Fibroblast of skin of left quadriceps (primary cell): ENCODE measurements at regions not wholly inside any gene's neighbourhood (a gene's known extent, or its start where the extent isn't known, plus 50 kb on each side); places are given as distances from the start of the nearest gene placed in this dataset.

ENCODE experiments used
- DNase-seq, 2 experiments: peaks; one replicate each; pipeline ENCODE4 v3.0.0-alpha.2; 2013; ENCODE audit warnings: low read depth in 2 of 2

DNA sequence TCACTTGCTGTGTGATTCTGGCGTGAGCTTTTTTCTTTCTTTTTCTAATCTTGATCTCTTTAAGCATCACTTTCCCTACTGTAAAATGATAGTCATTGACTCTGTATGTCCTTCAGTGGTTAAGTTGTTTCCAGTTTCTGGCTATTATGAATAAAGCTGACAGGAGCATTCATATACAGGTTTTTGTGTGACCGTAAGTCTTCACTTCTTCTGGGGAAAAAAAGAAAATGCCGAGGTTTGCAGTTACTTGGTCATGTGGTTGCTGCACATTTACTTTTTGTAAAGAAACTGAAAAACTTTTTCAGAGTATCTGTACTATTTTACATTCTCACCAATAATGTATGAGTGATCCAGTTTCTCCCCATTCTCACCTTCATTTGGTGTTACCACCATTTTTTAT is 247.4 kb upstream of the RBMS3 start:
- no peak for DNase-seq

DNA sequence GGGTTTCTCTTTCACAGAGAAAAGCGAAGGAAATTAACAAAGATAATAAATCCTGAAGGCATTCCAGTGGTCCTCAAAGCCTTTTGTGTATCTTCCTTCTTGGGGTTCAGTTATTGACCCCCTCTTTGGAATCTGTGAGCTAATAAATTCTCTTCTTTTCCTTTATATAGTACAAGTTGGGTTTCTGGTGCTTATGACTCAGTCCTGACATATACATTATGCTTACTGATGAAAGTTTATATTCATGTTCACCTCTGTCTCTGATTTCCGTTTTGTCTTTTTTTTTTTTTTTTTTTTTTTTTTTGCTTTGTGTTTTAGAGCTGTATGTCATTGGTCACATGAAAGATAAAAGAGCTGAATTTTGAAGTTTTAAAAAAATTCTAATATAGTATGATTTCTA is 230.7 kb upstream of the RBMS3 start:
- DNase-seq: no peak

DNA sequence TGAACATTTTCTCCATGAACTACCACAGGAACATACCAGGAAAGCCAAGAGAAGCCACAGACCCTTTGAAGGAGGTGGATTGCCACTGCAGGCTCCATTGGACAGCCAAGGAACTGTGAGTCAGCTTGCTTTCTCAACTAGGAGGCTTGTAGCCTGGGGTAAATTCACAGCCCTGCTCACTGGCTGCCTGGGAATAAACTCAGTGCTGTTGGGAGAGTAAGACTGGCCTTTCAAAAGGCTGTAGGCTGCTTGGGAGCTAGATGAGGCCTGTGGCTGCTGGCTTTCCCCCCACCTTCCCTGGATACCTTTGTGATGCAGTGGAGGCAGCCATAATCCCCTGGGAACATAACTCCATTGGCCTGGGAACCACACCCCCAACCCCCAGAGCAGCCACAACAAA is 223.5 kb upstream of the RBMS3 start:
- peak; percentile 29 to 31 for DNase-seq

DNA sequence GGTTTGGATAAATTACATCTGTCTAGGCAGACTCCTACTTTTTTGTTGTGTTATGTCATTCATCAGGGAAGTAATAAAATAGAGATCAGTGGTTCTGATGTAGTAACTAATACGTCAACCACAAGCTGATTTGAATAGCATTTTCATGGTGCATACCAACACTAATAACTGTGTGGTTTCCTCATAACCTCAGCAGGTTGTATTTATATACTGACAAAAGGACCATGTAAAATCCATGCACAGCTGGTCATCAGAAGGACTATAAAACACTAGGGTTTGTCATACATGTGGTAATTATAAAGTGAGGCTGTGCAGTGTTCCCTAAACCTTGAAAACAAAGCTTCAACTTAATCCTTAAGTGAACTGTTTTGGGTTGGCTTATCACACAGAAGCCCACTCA is 216.8 kb upstream of the RBMS3 start:
- DNase-seq: peak; percentile 88 to 90

DNA sequence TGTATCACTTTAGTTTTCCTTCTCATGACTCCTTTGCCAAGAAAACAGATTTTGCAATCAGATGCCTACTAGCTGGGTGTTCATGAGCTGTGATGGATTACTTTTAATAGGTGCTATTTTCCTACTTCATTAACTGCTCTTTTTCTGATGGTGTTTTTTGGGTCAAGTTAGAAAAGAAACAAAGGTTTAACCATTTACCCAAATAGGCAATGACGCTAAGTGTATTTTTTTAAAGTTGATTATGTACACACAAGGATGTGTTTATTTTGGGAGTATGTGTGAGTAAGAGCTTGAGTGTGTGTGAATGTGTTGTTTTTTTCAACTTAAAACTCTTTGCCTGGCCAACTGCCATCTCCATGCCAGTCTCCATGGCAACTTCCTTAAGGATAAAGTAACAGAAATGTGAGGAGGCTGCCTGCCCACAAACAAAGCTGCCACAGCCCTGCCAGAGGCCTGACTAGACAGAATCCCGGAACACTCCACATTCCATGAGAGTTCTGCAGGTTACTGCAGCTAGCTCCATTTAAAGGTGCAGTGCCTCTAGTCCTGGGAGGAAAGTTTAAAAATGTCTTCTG is 215.6 kb upstream of the RBMS3 start:
- peak; percentile 81 to 82 for DNase-seq

DNA sequence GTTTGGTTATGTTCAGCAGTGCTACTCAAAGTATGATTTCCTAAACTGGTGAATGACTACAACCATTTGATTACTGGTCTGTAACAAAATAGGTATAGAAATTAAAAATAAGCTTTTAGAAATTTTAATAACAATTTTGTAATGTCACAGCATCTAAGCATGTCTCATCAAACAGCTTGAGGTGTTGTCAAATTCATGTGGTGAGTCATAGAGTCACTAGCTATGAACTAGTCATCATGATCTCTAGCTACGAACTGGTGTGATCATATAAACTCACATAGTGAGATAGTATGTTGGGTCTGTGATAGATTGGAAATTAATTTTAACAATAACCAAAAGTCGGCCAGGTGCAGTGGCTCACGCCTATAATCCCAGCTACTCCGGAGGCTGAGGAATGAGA is 213.9 kb upstream of the RBMS3 start:
- no peak for DNase-seq

DNA sequence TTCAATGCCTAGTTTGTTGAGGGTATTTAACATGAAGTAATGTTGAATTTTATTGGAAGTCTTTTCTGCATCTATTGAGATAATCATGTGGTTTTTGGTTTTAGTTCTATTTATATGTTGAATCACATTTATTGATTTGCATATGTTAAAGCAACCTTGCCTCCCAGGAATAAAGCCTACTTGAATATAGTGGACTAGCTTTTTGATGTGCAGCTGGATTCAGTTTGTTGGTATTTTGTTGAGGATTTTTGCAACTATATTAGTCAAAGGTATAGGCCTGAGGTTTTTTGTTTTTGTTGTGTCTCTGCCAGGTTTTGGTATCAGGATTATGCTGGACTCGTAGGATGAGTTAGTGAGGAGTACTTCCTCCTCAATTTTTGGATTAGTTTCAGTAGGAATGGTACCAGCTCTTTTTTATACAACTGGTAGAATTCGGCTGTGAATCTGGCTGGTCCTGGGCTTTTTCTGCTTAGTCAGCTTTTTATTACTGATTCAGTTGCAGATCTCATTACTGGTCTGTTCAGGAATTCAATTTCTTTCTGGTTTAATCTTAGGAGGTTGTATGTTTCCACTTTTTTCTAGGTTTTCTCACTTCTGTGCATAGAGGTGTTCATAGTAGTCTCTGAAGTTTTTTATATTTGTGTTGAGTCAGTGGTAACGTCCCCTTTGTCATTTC is 209.8 kb upstream of the RBMS3 start:
- DNase-seq: no peak

DNA sequence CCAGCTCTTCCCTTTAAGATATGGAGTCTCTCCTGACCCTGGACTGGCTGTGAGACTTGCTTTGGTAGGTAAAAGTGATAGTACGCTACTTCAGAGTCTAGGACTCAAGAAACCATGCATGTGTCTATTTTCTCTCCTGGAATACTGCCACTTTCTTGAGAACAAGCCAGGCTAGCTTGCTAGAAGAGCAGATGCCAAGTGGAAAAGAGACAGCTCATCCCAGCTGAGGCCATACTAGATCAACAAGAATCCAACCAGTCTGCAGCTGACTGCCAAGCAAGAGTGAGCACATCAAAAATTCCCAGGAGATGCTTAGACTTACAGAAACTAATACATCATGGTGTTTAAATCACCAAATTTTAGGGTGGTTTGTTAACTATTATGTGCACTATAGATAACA is 208.3 kb upstream of the RBMS3 start:
- no peak for DNase-seq

DNA sequence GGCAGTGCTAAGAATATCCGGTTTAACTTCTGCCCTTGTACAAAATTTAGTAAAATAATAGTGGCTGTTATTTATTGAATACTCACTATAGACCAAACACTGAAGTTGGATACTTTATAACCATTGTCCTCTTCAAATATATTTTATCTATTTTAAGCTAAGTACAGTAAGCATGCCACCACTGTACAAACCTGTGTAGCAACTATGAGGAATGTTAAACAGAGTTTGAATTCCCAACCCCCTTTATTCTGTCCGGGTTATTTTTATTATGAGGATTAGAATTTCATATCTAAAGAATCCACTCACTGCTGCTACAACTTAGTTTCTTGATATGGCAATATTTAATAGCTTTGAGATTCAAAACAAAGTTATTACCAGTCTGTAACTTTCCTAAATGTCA is 203.5 kb upstream of the RBMS3 start:
- DNase-seq: no peak

DNA sequence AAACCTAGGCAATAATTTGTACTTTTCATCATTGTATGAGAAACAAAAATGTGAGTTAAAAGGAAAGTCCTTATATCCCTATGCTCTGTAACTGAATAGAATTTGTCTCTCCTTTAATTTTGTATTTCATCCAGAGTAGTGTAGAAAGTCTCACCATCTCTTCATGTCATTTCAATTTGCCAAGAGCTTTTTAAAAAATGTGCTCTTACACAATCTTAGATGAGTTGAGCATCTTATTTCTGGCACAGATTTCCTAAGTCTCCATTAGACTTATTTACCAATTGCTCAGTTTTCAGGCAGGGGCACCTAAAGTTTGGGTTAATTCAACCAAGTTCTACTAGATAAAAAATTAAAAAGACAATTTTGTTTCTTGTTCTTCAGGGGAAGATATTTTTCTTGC is 201.5 kb upstream of the RBMS3 start:
- DNase-seq: no peak

DNA sequence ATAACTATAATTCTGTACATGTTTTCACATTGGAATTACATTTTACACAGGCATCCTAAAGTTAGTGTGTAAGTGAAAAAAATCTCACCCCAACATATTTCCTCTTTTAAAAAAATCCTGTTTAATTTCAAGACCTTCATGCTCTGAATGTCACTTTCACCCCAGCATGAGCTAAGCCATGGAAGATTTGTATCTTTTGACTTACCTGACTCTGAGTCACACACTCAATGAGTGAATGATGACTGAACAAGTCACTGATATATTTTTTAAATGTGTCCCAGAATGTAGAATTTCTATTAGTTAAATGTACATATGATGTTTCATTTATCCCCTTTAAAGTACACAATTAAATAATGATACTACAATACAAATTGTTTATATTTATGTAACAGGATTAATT is 199.9 kb upstream of the RBMS3 start:
- no peak for DNase-seq

DNA sequence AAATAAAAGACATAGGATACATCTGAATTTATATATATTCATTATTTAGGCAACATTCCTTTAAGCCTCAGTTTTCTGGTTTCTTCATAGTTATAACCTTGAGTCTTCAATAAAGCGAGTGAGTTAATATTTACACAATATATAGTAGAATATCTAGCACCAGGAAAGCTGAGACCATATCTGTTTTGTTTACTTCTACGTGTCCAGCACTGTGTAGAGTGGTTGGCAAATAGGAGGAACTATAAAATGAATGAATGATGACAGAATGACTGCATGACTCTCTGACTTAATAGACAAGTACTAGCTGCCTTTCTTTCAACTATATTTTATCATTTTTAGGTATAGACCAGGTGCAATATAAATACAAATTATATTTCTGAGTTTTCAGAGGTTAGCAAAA is 197.8 kb upstream of the RBMS3 start:
- no peak for DNase-seq

DNA sequence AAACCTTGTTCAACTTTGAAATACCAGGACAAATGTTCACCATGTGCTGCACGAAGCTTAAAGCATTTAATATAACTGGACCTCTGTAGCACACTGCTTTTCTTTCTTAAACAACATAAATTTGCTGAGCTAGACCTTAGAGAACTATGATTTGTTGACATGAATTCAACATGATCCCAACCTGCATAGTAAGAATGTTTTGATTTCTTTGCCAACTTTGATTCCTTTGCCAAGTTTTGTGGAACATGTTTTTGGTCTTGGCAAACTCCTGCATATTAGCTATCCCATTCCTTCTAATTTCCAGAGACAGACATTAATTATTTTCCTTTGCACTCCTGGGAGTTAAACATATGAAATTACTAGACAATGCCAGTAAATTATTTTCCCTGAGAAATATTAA is 197.2 kb upstream of the RBMS3 start:
- DNase-seq: peak; percentile 35 to 36

DNA sequence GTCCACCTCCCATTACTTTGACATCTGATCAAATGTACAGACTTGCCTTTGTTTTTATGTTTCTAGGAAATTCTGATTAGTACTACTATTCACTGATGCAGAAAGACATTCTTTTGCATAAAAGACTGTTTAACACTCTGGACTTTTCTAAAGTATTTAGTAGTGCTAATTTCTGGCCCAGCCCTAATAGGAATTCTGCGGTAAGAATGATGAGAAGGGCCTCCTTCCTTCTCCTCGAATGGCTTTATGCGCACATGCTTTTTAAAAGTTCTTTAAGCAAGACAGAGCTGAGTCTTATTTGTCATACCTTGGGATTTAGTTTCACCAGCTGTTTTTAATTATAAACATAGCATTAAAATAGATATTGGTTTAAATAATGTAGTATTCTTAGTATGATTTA is 192.3 kb upstream of the RBMS3 start:
- no peak for DNase-seq

DNA sequence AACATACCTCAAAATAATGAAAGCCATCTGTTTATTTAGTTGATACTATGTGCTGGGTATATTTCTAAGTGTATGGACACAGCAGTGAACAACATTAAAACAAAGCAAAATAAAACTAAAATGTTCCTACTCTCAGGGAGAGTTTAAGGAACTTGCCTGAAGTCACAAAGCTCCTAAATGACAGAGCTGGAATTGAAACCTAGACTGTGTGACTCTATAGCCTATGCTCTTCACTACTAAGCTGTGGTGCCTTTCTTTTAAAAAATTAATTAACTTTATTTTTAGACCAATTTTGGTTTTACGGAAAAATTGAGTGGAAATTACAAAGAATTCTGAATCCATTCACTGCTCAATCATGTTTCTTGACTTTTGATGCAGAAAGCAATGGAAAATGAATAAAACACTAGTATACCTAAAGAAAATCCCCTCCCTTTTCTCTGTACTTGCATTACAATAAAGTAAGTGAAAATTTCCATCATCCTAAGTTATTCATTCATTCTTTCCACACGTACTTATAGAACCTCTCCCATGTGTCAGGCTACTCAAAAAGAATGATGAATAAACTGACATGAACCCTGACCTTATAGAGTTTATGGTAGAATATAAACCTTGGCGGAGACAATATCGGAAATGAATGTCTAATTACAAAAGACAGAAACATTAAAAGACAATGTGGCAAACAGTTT is 189.8 kb upstream of the RBMS3 start:
- no peak for DNase-seq

DNA sequence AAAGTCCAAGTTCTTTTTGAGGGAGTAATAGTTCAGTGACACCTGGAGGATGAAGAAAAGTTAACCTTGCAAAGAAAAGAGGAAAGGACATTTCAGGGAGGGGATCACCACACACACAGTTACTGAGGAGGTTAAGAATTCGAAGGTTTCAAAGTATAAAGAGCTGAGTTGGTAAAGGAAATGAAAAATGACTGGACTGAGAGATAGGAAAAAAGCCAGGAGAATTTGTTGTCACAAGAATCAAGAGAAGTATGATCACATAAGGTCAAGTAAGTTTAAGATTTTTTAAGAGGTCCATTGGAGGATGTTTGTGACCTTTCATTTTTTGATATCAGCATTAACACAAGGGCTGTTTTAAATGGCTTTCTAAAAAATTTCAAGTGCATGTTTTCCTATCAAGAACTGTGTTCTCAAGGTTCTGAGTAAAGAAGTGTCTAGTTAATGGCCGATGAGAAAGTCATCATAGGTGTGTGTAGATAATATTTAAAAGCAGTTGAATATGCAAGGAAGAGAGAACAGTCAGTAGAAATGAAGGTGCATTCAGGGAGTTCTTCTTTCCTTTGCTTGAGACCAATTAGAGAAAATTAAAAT is 189.2 kb upstream of the RBMS3 start:
- DNase-seq: no peak

DNA sequence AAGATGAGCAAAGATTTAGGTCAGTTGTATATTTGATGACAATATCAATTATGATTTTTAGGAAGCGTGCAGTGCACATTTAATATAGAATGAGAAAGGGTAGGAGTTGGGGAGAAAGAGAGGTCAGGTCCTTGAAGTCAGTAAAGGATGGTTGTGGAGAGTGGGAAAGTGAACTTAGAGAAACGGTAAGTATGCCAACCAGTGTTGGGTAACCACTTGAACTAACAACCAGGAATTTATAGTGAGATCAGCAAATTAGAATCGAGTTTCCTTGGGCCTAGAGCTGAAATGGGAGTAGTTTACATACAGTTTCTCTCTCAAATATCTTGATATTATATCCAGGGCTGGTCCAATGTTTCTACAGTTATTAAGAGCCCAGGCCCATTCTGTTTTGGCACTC is 188.5 kb upstream of the RBMS3 start:
- DNase-seq: no peak

DNA sequence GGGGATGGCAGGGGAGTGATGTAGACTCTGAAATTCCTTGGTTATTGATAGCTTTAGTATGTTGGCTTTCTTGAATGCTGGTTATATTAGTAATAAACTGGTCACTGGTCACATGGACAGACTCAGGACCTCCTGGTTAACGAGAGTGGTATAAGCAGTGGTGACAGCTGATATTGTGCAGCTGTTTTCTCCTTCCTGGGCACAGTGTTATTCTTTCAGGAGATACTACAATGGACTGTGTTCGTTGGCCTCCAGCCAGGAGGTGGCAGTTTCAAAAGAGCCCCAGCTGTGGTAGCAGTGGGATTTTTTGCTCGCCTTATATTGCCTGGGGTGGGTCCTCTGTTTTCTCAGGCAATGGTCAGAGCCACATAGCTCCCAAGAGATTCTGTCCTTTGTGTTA is 181.6 kb upstream of the RBMS3 start:
- DNase-seq: no peak

DNA sequence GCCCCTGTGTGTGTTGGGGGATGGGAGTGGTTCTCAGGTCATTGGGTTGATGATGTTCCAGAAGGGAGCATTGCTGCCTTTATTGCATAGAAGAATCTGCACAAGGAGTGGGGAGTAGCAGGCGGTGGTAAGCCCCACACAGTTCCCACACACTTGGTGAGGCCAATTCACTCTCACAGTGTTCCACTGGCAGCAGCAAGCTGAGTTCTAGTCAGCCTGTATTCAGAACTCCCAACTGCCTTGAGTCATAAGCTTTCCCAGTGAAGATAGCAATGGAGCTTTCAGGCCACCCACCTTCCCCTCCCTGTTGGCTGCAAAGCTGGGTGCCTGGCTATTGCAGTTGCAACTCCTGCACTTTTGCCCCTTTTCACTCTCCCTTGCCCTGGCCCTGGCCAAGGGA is 181.1 kb upstream of the RBMS3 start:
- DNase-seq: no peak

DNA sequence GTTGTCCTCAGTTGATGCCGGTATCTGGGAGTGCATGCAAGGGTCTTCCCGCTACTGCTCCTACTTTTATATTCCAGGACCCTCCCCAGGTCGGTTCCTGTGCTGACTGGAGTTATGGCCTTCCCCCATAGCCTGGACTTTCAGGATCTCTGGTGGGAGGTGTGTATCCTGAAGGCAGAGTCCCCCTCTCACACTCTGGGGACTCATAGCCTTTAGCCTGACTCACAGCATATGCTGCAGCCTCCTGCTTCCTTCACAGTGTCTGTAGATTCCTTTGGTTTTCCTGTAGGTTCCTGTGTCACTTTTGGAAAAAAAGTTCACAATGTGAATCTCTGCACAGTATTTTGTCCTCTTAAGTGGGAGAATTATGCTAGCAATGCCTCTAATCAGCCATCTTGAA is 180.6 kb upstream of the RBMS3 start:
- no peak for DNase-seq

DNA sequence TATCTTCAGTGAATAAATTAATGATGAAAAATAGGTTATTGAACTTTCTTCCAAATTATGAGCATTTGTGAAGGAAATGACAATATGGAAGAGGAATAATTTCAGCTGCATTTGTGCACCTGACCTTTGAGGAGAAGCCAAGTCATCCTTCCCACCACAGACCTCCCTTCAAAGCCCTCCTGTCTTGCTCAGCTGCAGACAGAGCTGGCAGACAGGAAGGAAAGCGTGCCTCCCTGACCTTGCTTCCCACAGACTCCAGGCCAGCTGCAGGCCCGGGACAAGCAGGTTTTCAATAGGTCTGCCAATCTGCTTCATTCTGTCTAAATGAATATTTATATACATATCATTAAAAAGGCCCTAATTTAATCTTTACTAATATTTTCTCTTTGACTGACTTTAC is 152.9 kb upstream of the RBMS3 start:
- DNase-seq: no peak

DNA sequence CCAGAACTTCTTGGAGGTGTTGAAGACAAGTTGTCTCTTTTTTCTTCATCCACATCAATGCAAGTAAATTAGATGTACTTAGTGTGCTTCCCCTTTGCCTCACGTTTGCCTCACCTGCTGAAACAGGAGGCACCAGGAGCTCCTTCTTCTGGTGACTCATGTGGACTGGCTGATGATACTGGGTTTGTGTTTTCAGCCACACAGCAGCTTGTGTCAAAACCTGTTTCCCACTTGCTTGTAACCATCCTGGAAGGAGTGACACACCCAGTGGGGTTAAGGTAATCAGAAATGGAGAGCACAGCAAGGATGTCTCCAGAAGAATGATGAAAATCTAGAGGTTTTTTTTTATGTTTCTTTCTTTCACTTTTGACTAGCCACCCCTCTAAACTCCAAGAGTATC is 143.3 kb upstream of the RBMS3 start:
- no peak for DNase-seq

DNA sequence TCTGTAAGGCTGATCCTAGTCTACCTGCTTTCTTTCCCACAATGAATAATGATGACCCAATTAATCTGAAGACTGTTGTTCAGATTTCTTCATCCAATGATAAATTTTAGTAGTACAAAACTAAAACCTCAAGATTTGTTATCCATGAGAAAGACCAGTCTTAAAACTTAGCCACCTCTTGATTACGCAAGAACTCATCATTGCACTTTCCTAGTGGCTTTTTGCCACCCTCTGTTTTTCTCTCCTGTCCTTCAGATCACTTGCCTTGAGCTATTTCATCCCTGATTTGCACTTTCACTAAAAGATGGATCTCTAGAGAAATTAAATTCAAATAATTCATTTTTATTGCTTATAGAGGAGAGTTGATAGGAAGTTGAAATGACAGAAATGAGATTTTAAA is 142.7 kb upstream of the RBMS3 start:
- no peak for DNase-seq
